Renal pelvis (tissue), 1 donor: ENCODE measurements at regions not wholly inside any gene's neighbourhood (a gene's known extent, or its start where the extent isn't known, plus 50 kb on each side); places are given as distances from the start of the nearest gene placed in this dataset.
"Not testable (repeated sequence)": the region's sequence is repeated elsewhere in the genome, so short reads cannot be mapped to it uniquely, and the experiment has no call there.

Experiments used
- DNase-seq: peaks from one replicate; pipeline ENCODE4 v3.0.0-alpha.2; 2013

DNA sequence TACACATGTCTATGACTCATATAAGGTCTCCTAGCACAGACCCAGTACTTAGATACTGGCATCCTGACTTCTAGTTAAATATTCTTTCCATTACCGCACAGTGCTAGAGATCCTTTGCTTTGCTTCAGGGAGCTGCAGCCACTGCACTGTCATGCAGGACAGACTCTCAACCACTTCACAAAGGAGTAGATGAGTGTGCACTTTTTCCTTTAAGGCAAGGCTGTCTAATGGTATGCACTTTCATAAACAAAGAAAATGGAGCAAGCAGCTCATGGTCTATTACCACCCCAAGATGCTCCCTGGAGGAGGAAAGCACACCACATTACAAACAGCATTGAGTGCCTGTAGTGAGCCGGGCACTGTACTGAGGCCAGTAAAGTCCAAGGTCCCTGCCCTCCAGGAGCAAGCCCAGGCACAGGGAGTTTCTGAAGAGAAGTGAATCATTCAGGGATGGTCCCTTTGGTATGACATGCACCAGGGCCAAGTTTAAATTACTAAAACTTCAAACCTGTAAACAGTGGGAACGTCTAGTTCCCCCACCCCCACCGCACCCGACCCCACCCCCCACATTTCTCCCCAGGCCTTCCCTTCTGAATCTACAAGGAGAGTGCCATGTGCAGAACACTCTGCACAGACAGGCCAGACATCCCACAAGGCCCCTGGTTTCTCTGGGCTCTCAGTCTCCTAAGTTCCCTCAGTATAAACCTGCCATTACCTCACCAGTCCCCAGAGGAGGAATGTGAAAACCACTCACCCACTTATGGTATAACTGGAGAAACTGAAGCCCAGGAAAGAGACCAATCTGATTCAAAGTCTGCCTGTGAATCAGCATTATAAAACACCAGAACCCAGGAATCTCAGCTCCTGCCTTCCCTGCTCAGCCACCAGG lies 107.8 kb upstream of the BCL6 start:
- no peak for DNase-seq

DNA sequence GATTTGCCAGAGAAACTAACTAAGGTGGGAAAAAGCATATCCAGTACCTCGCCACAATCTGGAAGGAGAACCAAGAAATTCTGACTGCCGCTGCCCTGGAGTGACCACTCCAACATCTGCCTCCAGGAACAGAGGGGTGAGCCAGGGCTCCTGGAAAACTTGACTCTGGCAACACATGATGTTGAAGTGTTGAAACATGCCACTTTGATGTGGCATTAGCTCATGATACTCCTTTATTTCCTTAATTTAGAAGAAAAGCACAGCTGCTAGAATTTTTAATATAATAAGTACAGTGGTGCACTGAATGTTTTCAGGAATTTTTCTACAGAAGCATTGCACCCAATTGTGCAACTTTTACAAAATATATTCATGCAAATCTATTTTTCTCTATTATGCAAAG lies 109.9 kb upstream of the BCL6 start:
- no peak for DNase-seq

DNA sequence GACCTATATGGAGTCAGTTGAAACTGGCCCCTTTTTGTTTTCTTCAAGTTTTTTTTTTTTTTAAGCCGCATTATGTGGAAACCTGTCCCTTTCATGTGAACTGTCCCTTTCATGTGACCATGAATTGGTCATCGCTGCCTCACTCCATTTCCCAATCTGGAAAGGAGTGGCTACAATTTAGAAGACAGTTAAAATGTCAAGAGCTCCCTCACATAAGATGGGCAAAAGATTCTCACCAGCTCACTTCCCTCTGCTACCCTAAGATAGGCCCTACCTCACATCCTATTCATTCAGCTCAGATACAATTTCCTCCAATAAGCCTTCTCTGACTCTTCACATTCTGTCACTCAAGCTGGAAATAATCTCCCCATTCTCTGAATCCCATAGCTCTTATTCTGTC lies 111.3 kb upstream of the BCL6 start:
- DNase-seq: no peak

DNA sequence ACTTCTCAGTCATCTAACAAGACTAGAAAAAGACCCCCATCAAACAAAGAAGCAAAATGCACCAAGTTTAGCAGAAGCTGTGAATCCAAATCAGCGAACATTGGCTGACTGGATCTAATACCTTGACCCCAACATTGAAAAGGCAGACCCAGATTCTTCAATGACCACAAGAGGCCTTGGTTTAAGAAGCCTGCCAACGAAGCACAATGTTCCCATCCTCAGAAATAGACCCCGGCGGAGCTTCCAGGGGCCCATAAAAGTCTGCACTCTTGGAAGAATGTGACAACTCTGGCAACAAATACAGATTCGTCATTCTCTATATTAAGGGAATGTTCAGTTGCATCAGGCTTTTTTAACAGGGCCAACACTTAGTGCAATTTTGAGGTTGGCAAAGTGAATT lies 112.8 kb upstream of the BCL6 start:
- no peak for DNase-seq

DNA sequence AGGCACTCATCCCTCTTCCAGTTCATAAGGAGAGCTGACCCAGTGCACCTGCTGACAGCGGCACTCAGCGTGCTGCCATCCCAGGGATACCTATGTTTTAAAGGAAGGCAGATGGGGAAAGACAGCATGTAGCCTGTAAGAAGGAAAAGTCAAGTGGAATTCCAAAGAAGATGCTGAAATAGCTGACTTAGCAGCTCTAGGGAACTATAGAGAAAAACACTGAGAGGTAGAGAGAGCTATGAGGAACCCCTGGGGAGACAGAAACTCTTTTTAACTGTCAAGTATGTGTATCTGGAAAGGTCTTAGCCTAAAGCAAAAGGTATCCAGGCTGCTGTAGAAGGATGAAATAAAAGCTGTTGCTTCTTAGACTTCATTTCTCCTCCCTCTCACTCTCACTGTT lies 113.4 kb upstream of the BCL6 start:
- DNase-seq: no peak

DNA sequence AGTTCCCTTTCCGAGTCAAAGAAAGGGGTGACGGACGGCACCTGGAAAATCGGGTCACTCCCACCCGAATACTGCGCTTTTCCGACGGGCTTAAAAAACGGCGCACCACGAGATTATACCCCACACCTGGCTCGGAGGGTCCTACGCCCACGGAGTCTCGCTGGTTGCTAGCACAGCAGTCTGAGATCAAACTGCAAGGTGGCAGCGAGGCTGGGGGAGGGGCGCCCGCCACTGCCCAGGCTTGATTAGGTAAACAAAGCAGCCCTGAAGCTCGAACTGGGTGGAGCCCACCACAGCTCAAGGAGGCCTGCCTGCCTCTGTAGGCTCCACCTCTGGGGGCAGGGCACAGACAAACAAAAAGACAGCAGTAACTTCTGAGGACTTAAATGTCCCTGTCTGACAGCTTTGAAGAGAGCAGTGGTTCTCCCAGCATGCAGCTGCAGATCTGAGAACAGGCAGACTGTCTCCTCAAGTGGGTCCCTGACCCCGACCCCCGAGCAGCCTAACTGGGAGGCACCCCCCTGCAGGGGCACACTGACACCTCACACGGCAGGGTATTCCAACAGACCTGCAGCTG lies 117.5 kb upstream of the BCL6 start:
- DNase-seq: not testable (repeated sequence)

DNA sequence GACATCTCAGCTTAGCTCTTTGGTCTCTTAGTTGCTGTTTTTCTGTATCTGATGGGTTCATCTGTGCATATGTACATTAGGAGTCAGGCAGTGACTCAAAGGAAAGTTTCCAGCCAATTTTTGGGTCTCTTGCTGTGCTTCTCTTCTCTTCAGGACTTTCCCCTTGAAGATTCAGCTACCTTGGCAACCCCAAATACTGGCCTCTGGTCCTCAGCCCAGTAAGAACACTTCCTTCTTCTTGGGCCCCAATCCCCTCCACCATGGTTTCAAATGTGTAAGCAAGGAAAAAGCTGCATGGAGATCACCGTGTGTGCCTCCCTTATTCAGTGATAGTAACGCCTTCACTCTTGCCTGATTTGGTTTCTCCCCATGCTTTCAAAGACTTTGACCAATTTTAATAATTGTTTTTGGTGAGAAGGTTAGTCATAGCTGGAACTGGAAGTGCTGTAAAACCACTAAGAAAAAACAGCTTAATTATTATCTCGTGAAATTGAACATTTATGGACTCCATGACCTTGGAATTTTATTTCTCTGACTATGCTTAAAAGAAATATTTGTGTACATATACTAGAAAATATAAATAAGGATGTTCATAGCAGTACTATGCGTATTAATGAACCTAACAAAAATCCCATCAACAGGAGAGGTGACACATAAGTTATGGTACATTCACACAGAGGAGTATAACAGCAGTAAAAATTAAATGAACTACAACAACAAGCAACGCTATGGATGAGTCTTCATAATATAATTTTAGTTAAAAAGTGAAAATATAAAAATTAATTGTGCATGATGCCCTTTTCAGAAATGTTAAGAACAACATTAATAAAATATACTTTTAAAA lies 125.3 kb upstream of the BCL6 start:
- no peak for DNase-seq

DNA sequence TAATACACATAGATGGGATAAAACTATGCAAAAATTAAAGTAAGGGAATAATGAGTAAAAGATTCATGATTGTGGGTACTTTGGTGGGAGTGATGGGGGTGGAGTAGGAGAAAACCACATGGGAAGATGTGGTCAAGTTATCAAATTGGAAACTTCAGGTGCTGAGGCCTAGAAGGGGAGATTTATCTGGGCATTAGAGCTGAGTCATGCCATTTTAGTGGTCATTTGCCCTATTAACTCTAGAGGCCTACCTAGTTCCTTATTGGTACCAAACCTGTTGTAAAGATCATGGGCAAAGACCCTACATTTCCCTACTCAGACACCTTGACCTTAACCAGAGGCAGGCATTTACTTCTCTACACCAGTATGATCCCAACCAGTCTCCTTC lies 125.9 kb upstream of the BCL6 start:
- DNase-seq: no peak

DNA sequence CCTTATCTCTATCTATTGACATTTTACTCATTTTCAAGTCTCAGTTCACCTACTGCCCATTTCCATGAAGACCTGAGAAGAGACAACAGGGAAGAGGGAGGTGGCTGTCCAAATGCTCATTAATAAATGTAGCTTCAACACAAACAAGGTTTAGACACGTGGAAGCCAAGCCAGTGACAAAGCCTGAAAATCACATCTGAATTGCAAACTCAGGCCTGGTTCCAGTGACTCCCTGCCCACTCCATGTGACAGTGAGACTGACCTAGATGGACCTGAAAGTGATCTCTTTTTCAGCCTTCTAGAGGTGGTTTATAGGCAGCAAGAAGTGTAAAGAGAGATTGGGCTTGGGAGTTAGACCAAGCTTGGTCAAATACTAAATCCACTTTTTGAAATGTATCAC lies 126.6 kb upstream of the BCL6 start:
- DNase-seq: no peak

DNA sequence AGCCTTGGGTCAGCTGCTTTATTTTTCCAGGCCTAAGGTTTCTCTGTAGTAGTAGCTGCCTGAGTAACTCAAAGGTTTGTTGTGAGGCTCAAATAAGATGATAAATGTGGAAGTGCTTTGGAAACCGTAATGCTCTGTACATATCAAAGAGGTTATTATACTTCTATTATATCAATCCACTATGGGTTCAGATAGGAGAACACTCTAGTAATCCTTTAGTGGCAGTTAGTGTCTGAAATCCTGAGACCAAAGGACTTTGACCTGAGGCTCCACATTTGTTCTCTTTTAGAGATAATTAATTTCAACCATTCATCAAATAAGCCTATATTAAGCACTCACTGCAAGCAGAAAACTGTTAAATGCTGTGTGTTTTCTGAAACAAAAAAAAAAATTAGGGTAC lies 128.6 kb upstream of the BCL6 start:
- DNase-seq: no peak

DNA sequence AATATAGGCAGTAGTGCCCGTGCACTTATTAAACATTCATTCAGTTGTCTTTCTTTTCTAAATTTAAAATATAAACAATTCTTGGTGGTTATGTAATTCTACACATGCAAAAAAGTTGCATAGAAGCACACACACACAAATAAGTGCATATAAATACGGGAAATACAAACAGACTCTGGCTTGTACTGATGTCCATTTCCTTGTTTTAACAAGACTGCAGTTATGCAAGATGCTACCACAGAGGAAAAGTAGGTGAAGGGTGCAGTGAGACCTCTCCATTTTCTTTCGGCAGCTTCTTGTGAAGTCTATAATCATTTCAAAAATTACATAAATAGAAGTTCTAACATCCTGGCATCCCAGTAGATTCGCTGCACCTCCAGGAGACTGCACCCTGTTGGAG lies 130.6 kb upstream of the BCL6 start:
- DNase-seq: no peak

DNA sequence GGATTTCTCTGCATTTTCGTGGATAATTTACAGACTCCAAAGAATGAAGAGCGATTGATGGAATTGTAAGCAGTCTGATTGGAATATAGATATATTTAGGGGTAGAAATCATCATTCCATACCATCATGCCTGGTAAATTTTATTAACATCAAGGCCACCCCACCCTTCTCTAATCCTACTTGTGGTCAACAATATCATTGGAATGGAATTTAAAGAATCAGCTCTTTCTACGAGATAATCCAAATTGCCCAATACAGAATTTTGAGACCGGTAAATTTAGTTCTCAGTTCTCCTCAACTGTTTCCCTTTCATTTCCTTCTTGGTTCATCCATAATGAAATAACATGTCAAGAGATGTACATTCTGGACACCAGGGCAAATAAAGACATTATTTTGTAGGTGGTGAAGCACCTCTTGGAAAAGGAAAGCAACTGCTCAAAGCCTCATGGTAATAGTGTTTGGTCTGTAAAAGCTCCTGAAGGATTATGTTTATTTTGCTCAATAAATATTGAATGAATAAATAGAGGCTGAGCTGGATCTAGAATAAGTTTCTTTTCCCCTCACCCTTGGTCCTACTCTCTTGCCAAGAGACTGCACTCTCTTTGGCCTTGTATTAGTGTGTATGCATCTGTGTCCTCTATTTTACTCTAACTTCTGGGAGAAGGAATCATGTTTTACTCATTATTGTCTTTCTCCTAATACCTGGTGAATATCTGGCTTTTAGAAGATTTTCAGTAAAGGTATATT lies 133.7 kb upstream of the BCL6 start:
- DNase-seq: no peak

DNA sequence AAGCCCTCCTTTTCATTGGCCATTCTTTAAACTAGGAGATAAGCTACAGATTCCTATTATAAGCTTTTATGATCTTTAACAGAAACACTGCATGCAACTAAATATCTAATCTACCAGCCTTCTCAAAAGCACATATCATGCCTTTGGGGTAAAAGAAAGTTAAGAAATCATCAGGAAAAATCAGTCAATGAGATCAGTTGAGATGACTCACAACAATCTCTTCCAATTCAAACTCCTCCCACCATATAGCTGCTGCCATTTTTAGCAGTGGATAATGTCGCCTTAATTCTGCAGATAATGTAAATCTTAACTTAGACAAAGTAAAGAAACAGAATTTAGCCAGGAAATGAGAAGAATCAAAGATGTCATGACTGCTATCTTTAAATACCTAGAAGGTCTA lies 135.2 kb upstream of the BCL6 start:
- no peak for DNase-seq

DNA sequence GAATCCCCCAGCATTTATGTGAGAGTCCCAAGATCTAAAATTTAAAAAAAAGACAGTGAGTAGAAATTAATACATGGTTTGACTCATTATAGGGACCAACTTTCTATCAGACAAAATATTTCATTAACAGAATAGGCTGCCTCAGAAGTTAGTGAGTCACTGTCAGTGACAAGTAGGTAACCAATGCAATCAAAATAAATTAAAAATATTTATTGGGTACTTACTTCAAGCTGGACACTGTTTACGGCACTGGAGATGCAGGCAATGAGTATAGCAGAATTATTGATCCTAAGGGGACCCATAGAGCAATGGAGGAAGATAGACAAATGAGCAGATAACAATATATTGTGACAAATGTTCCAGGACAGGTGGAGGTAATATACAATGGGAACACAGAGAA lies 135.6 kb upstream of the BCL6 start:
- no peak for DNase-seq

DNA sequence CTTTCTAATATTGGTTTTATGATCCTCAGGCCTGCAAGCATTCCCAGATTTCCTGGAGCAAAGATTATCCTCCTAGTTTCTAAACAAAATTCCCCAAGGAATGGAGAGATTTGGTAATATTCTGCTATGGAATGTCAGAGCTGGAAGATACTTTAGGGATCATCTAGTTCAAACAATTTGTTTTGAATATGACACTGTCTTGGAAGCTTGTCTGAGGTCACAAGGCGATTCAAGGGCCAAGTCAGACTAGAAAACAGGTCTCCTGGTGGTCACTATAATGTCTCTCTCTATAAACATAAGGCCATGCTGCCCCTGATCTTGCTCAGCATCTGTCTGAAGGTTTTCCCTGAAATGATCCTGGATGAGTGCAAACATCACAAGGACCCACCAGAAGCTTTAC lies 143.4 kb upstream of the BCL6 start:
- no peak for DNase-seq

DNA sequence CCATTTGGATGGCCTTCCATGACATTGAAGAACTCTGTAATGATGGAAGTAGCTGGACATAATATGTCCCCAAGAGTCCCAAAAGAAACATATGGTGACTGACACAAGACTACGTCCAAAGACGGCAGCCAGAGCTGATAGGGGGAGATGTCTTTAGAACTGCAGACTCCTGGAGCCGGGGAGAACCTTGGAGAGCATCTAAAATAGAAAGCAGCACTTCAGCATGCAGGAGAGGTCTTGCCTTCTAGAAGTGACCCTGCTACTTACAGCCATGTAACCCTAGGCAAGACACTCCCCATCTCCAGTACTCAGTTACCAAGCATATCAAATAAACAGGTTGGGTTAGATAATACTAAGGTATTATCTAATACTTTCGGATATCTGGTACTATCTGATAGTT lies 143.8 kb upstream of the BCL6 start:
- DNase-seq: no peak

DNA sequence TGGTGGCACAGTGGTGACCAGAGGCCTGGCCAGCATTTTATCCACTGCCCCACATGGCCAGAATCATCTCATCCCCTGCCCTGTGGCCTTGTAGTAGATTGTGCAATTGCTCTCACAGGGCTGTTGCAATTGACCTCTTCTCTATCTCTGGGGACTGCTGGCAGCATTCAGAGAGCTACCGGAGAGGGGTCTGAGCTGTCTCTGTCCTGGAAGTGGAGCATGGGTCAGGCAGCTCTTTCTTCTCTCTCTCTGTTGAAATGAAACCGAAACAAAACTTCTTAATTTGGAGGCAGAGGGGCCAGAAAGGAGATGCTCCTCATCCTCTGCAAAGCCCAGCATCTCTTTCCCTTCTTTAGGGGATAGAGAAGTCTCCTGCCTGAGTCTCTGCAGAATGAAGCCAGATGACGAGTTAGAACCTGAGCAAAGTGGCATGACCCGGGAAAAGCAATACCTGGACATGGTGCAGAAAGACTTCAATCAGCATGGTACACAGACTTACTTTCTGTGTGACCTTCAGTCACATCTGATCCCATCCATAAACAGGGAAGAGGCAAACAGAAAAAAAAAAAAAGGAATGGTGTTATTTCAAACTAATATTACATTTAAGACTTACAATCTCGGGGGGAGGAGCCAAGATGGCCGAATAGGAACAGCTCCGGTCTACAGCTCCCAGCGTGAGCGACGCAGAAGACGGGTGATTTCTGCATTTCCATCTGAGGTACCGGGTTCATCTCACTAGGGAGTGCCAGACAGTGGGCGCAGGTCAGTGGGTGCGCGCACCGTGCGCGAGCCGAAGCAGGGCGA lies 144.5 kb upstream of the BCL6 start:
- DNase-seq: no peak

DNA sequence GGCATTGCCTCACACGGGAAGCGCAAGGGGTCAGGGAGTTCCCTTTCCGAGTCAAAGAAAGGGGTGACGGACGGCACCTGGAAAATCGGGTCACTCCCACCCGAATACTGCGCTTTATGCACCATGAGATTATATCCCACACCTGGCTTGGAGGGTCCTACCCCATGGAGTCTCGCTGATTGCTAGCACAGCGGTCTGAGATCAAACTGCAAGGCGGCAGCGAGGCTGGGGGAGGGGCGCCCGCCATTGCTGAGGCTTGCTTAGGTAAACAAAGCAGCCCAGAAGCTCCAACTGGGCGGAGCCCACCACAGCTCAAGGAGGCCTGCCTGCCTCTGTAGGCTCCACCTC lies 145.1 kb upstream of the BCL6 start:
- DNase-seq: not testable (repeated sequence)

DNA sequence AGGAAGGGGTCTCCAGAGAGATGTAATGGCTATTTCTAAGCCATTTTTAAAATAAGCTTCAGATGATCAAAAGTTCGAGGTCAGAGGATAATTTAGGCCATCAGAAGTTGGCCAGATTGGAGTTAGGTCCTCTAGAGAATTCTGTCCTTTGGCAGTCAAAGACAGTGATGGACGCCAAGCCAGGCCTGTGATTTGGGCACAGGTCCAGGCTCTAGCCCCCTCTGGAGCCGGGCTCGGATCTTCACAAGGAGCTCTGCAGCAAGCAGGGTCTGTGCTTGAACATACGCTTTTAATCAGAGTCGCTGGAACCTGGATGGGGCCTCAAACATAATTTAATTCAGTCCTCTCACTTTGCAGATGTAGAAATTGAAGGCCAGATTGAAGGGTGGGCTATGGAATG lies 151.4 kb upstream of the BCL6 start:
- DNase-seq: no peak

DNA sequence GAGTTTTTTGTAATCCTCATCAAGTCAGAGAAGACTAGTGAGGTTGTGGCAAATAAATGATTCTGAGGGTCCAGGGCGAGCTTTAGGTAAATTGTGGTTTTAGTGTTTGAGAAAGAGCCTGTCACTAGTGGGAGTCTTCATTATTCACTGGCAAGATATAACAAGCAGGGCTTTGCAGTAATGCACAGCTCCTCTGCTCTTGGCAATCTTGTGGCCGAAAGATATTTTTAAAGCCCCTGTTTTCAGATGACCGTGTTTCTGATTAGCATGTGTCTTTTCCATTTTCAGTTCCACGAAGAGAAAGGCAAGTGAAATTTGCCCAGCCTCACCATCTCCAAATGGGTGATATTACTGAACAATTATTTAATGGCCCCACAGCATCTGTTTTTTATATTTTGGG lies 154.0 kb upstream of the BCL6 start:
- no peak for DNase-seq

DNA sequence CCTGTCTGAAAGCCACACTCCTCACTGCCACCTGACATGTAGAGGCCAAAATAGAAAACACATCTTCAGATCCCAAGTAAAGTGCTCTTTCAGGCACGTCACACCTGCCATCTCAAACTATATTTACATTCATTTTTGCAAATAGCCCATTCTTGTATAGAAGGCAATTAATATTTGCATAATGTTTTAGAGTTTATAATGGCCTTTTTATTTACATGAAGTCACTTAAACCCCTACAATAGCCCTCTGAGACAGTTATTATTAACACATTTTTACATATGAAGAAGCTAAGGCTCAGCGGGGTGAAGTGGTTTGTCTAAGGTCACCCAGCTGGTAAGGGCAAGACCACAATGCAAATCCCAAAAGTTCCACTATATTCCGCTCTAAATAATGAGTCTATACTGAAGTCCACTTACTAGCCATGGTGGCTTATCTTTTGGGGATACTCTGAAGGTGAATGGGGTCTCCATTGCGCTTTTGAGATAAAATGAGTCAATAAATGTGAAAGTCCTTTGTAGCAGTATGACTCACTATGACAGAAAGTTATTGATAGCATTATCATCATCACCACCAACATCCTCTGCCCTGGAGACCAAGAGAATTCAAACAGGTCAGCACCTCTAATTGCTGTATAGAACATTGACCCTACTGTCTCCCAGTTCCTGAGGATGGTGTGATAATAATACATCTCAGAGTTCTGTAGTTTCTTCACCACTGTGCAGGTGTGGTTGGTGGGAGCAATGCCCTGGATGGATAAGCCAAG lies 155.9 kb upstream of the BCL6 start:
- no peak for DNase-seq
